ENCODE measurements at regions not wholly inside any gene's neighbourhood (a gene's known extent, or its start where the extent isn't known, plus 50 kb on each side); places are given as distances from the start of the nearest gene placed in this dataset.

DNA sequence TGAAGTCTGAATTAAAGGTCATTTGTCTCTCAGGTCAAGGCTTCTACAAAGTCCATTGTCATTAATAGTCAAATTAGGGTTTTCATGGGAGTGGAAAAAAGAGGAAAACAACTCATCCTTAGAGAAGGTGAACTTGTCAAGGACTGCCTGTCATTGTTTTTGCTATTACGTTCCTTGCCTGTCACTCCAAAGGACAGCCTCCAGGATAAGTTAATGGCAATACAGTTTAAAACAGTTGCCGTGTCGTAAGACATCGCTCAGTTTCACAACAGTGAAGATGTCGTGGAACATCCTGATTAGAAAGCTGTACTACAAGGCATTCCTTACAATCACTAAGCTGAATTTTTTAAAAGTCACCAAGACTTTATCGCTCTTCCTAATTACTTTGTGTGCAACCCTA lies 466.8 kb upstream of the SMIM31 start:
- TF ChIP-seq, protein P1, sequence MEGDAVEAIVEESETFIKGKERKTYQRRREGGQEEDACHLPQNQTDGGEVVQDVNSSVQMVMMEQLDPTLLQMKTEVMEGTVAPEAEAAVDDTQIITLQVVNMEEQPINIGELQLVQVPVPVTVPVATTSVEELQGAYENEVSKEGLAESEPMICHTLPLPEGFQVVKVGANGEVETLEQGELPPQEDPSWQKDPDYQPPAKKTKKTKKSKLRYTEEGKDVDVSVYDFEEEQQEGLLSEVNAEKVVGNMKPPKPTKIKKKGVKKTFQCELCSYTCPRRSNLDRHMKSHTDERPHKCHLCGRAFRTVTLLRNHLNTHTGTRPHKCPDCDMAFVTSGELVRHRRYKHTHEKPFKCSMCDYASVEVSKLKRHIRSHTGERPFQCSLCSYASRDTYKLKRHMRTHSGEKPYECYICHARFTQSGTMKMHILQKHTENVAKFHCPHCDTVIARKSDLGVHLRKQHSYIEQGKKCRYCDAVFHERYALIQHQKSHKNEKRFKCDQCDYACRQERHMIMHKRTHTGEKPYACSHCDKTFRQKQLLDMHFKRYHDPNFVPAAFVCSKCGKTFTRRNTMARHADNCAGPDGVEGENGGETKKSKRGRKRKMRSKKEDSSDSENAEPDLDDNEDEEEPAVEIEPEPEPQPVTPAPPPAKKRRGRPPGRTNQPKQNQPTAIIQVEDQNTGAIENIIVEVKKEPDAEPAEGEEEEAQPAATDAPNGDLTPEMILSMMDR (conservative IDR thresholded peaks at IDR 0.05; ENCODE audit: low read depth, low read length): no peak
- H3K4me3 ChIP-seq (ENCODE audit: low read depth, low read length): no peak overlapping the region
- no peak for DNase-seq (ENCODE audit: low read depth)

DNA sequence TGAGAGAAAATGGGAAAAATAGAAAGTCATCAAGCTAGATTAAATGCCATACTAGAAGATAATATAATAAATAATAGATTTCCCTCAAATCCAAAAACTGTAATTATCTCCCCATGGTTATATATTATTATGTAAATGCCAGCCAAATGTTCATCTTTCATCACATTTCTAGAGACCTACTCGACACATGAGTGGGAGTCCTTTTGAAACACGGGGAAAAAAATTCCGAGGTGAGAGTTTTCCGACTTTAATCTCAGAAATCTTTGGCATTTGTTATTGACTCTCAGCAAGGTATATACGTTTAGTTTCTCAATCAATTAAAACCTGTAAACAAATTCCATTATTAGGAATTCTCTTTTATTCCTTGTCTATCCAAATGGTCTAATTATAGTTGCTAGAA lies 465.4 kb upstream of the SMIM31 start:
- TF ChIP-seq, protein P1 (conservative IDR thresholded peaks at IDR 0.05; ENCODE audit: low read depth, low read length): no peak
- DNase-seq (ENCODE audit: low read depth): no peak
- H3K4me3 ChIP-seq (ENCODE audit: low read depth, low read length): no peak overlapping the region

DNA sequence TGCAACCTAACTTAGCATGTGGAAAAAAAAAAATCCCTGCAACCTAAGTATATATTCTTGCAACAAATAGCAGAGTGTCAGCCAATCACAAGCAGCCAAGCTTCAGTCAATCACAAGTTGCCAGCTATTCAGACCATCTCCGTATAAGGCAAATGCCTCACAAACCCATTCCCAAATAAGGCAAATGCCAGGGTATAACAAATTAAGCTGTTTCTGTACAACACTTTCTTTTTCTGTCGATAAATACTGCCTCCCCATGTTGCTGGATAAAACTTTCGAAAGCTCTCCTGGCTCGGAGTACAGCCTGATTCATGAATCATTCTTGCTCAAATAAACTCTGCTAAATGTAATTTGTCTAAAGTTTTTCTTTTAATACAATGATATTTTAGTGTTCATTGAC lies 460.7 kb upstream of the SMIM31 start:
- no peak for DNase-seq (ENCODE audit: low read depth)
- TF ChIP-seq, protein P1 (conservative IDR thresholded peaks at IDR 0.05; ENCODE audit: low read depth, low read length): no peak
- H3K4me3 ChIP-seq (ENCODE audit: low read depth, low read length): no peak overlapping the region

DNA sequence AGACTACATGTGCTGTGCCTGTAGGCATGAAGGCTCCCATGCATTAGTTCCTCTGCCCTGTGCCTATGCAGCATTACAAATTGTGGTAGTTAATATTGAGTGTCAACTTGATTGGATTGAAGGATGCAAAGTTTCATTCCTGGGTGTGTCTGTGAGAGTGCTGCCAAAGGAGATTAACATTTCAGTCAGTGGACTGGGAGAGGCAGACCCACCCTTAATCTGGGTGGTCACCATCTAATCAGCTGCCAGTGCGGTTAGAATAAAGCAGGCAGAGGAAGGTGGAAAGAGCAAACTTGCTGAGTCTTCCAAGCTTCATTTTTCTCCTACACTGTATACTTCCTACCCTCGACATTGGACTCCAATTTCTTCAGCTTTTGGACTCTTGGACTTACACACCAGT lies 460.2 kb upstream of the SMIM31 start:
- H3K4me3 ChIP-seq (ENCODE audit: low read depth, low read length): no peak overlapping the region
- TF ChIP-seq, protein P1 (conservative IDR thresholded peaks at IDR 0.05; ENCODE audit: low read depth, low read length): no peak
- DNase-seq (ENCODE audit: low read depth): no peak

DNA sequence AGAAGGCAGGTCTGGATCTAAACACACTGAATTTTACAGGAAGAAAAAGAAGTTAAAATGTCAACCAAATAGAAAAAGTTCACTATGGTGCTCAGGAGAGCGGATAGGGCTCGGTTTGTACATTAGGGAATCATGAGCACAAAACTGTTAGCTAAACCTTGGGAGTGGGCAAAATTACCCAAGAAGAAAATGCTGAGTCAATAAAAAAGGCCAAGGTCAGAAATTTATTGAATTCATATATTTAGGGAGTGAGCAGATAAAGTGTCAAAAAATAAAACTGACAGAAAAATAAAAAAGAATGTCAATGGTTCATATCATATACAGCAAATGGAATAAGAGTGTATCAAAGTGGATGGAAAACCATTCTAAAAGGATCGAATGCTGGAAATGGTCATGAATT lies 452.5 kb upstream of the SMIM31 start:
- no peak overlapping the region for H3K4me3 ChIP-seq (ENCODE audit: low read depth, low read length)
- TF ChIP-seq, protein P1 (conservative IDR thresholded peaks at IDR 0.05; ENCODE audit: low read depth, low read length): no peak
- DNase-seq (ENCODE audit: low read depth): no peak

DNA sequence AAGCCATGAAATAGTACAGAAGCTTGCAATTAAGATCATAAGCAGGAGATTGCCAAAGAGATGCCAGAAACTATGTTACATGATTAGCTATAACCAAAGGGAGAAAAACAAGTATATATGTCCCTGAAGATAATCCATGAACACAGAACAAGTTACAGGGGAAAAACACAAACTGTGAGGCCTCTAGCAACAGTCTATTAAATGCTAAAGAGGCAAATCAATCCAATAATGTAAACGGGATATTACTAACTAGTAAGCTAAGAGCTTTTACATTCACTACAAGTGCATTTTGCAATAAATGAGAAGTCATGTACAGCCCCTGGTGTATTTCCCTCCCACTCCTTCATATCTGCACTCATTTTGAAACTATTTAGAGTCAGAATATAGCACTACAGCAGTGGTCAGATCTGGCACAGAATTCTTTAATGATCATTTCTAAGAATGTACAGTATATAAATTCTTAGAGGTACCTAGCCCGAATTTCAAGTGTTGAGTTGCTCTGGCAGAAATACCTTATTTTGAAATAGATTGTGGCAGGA lies 449.8 kb upstream of the SMIM31 start:
- DNase-seq (ENCODE audit: low read depth): no peak
- TF ChIP-seq, protein P1 (conservative IDR thresholded peaks at IDR 0.05; ENCODE audit: low read depth, low read length): no peak
- no peak overlapping the region for H3K4me3 ChIP-seq (ENCODE audit: low read depth, low read length)

DNA sequence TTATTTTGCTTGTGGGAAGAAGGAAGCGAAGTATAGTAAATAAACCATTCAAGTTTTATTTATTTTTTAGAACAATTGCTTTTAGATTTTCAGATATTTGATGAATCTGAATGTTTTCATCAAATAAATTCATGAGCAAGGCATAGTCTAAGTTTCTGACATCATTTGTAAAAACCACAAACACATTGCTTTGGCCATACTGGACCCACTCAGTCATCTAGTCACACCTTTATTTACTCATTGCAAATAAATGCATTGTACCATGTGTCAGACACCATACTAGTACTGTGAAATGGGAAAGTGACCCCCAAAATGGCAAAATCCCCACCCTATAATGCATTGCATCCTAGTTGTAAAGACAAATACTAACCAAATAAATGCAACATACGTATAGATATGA lies 449.1 kb upstream of the SMIM31 start:
- TF ChIP-seq, protein P1 (conservative IDR thresholded peaks at IDR 0.05; ENCODE audit: low read depth, low read length): no peak
- DNase-seq (ENCODE audit: low read depth): no peak
- no peak overlapping the region for H3K4me3 ChIP-seq (ENCODE audit: low read depth, low read length)
